HEK293 (cell line): ENCODE measurements at regions not wholly inside any gene's neighbourhood (a gene's known extent, or its start where the extent isn't known, plus 50 kb on each side); places are given as distances from the start of the nearest gene placed in this dataset.

ENCODE experiments used
- ZBTB8A ChIP-seq: fragments of 450-650 bp; formaldehyde crosslinking; IDR thresholded peaks from 2 replicates; pipeline ENCODE4 v1.5.1; 2016; ENCODE audit warnings: missing biosample characterization, missing genetic modification characterization
- ZEB2 ChIP-seq: fragments of 450-650 bp; formaldehyde crosslinking; IDR thresholded peaks from 2 replicates; pipeline ENCODE4 v1.5.1; 2016; ENCODE audit warnings: missing biosample characterization, missing genetic modification characterization
- ZNF596 ChIP-seq: fragments of 450-650 bp; IDR thresholded peaks from 2 replicates; pipeline ENCODE4 v1.5.0; 2018; ENCODE audit warnings: missing biosample characterization, mild to moderate bottlenecking, missing genetic modification characterization, moderate library complexity
- TF ChIP-seq, protein P1 (sequence below): IDR thresholded peaks from 2 replicates; pipeline ENCODE4 v1.6.1; 2011; ENCODE audit warnings: mild to moderate bottlenecking, low read depth, low read length, borderline replicate concordance
- TF ChIP-seq, protein P2 (sequence below): fragments of 450-650 bp; formaldehyde crosslinking; IDR thresholded peaks from 2 replicates; pipeline ENCODE4 v1.5.1; 2016; ENCODE audit warnings: missing biosample characterization, missing genetic modification characterization
- TF ChIP-seq, protein P3 (sequence below): fragments of 450-650 bp; formaldehyde crosslinking; IDR thresholded peaks from 2 replicates; pipeline ENCODE4 v1.5.1; 2016; ENCODE audit warnings: missing biosample characterization, missing genetic modification characterization
- TF ChIP-seq, protein P4 (sequence below): fragments of 450-650 bp; formaldehyde crosslinking; IDR thresholded peaks from 2 replicates; pipeline ENCODE4 v1.5.1; 2016; ENCODE audit warnings: missing biosample characterization, missing genetic modification characterization

DNA sequence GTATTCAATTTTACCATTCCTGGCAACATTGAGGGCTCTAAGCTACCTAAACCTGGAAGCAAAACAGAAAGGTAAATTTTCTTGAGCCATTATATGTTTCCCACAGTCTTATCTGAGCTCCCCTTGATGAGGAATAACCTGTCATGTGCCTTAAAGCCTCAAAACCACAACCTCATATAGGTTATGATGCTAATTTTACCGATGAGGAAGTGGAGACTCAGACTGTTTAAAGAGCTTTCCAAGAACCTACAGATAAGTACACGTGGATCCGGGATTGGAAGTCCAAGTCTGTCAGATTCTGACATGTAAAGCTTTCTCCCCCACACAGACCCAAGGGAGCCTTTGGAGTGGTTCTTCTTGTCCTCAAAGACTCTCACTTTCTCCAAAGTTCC lies 140.5 kb downstream of the SEMA6D start:
- TF ChIP-seq, protein P1, sequence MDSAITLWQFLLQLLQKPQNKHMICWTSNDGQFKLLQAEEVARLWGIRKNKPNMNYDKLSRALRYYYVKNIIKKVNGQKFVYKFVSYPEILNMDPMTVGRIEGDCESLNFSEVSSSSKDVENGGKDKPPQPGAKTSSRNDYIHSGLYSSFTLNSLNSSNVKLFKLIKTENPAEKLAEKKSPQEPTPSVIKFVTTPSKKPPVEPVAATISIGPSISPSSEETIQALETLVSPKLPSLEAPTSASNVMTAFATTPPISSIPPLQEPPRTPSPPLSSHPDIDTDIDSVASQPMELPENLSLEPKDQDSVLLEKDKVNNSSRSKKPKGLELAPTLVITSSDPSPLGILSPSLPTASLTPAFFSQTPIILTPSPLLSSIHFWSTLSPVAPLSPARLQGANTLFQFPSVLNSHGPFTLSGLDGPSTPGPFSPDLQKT, result no peak
- TF ChIP-seq, protein P2, sequence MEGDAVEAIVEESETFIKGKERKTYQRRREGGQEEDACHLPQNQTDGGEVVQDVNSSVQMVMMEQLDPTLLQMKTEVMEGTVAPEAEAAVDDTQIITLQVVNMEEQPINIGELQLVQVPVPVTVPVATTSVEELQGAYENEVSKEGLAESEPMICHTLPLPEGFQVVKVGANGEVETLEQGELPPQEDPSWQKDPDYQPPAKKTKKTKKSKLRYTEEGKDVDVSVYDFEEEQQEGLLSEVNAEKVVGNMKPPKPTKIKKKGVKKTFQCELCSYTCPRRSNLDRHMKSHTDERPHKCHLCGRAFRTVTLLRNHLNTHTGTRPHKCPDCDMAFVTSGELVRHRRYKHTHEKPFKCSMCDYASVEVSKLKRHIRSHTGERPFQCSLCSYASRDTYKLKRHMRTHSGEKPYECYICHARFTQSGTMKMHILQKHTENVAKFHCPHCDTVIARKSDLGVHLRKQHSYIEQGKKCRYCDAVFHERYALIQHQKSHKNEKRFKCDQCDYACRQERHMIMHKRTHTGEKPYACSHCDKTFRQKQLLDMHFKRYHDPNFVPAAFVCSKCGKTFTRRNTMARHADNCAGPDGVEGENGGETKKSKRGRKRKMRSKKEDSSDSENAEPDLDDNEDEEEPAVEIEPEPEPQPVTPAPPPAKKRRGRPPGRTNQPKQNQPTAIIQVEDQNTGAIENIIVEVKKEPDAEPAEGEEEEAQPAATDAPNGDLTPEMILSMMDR, result no peak
- TF ChIP-seq ZNF596 (tag by site-specific recombination), result no peak
- no peak for TF ChIP-seq ZEB2 (tag by site-specific recombination)
- TF ChIP-seq, protein P3, sequence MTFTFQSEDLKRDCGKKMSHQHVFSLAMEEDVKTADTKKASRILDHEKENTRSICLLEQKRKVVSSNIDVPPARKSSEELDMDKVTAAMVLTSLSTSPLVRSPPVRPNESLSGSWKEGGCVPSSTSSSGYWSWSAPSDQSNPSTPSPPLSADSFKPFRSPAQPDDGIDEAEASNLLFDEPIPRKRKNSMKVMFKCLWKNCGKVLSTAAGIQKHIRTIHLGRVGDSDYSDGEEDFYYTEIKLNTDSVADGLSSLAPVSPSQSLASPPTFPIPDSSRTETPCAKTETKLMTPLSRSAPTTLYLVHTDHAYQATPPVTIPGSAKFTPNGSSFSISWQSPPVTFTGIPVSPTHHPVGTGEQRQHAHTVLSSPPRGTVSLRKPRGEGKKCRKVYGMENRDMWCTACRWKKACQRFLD, result no peak
- no peak for TF ChIP-seq ZBTB8A (tag by site-specific recombination)
- TF ChIP-seq, protein P4, sequence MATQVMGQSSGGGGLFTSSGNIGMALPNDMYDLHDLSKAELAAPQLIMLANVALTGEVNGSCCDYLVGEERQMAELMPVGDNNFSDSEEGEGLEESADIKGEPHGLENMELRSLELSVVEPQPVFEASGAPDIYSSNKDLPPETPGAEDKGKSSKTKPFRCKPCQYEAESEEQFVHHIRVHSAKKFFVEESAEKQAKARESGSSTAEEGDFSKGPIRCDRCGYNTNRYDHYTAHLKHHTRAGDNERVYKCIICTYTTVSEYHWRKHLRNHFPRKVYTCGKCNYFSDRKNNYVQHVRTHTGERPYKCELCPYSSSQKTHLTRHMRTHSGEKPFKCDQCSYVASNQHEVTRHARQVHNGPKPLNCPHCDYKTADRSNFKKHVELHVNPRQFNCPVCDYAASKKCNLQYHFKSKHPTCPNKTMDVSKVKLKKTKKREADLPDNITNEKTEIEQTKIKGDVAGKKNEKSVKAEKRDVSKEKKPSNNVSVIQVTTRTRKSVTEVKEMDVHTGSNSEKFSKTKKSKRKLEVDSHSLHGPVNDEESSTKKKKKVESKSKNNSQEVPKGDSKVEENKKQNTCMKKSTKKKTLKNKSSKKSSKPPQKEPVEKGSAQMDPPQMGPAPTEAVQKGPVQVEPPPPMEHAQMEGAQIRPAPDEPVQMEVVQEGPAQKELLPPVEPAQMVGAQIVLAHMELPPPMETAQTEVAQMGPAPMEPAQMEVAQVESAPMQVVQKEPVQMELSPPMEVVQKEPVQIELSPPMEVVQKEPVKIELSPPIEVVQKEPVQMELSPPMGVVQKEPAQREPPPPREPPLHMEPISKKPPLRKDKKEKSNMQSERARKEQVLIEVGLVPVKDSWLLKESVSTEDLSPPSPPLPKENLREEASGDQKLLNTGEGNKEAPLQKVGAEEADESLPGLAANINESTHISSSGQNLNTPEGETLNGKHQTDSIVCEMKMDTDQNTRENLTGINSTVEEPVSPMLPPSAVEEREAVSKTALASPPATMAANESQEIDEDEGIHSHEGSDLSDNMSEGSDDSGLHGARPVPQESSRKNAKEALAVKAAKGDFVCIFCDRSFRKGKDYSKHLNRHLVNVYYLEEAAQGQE (tag by site-specific recombination), result no peak
